GM18507 (cell line): ENCODE measurements at regions not wholly inside any gene's neighbourhood (a gene's known extent, or its start where the extent isn't known, plus 50 kb on each side); places are given as distances from the start of the nearest gene placed in this dataset.
"Not testable (repeated sequence)": the region's sequence is repeated elsewhere in the genome, so short reads cannot be mapped to it uniquely, and the experiment has no call there.

ENCODE experiments used
- DNase-seq: peaks from one replicate; pipeline ENCODE4 v3.0.0; 2011; ENCODE audit warnings: low read depth; ENCODE audit not compliant: insufficient read length; ENCODE audit errors: extremely low spot score
- FAIRE-seq: peaks from 2 replicates; lab custom pipeline; 2011; peaks lifted over from hg19 to GRCh38; lab: Jason Lieb, UNC

DNA sequence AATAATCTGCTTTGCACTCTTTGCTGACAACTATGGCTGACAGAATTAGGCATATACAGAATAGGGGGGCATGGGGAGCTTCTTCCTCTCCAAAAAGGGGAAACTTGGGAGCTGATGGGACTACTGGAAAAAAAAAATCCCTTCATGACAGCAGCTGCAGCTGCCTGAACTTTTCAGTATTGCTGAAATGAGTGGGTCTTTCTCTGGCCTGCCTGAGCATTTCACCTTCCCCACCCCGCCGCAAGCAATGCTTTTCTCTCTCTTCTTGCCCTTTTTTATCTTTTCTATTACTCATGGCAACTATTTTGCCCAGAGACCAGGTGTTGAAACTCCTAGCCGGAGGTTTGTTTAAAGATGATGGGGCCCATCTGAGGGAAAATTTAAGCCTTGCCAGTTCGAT lies 244.9 kb downstream of the SEMA3D start:
- DNase-seq (no peak), FAIRE-seq (no peak)

DNA sequence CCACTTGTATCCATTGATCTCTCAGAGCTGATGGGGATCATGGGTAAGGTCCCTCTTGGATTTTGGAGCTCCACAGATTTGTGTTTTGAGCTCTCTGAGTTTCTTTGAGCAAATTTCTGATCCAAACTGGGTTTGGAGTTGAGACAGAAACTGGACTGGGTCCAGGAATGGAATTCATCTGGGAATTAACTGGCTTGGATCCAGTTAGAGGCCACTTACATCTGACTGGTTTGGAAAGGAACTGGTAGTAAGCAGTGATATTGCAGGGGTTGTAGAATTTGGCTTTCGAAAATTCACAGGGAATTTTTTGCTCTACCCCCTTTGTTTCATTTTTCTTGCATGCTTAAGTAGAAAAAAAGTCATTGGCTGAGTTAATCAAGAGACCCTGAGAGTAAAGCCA lies 245.6 kb downstream of the SEMA3D start:
- DNase-seq (no peak), FAIRE-seq (no peak)

DNA sequence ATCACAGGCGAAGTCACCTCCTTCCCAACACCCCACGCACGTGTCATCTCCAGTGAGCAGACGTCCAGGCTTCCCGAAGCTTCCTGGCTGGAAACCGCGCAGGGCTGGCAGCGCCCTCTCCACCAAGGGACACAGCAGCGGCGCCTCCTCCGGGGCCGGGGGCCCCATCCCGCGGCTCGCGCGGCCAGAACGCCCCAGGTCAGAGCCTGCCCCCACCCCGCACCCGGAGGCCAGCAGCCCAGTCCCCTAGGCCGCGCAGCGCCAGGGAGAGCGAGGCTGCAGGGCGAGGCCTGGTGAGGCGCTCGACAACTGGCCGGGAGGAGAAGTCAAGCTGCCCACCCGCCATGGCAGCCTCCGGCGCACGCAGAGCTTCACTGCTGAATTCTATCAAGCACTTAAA lies 247.0 kb downstream of the SEMA3D start:
- FAIRE-seq = no peak
- no peak for DNase-seq

DNA sequence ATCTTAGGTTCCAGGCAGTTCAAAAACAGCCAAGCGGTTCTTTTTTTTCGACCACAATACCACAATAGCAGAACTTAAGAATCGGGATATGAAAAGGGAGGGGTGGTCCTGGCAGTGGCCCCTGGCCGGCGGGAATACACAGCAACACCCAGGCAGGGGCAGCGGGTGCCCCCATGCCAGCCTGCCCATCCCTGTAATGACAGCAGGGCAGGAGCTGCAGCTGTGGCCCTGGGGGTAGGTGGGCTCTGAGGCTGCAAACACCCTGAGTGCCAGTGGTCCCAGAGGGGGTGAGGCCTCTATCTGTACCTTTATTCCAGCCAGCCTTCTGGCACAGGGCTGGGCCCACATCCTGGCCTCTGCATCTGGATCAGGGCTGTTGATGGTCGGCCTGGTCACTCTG lies 247.4 kb downstream of the SEMA3D start:
- FAIRE-seq (no peak), DNase-seq (no peak)

DNA sequence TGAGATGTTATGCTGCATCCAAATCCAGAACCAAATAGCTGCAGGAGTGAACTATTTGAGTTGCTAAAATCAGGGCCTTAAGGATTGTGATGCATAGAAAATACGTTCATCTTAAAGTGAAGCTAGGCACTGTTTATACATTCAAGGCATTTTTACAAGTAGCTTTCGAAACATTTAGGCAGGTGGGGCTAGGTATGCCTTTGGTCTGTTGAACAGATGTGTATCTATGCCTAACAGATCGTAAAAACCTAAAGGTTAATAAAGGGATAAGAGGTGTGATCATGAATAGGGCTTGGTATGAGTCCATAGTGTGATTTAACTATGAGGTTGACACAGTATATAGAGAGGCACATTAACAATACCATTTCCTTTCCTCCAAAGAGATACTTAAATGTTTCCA lies 262.5 kb downstream of the SEMA3D start:
- FAIRE-seq (no peak), DNase-seq (no peak)

DNA sequence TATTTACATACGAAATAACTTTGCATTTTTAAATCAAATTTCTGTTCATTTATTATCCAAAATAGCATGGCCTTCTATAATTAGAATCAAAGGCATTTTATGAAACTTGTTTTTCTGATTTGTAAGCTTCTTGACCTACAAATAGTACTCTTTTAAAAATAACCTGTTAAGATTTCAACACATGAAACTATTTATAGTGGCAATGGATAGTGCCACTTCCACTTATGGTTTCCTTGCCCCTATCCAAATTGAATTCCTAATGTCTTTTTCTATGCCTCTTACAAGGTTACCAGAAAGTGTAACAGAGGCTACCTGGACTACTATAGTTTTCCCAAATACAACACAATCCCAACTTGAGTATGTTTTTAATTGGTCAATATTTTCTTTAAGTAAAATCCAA lies 263.5 kb downstream of the SEMA3D start:
- DNase-seq (no peak), FAIRE-seq (no peak)

DNA sequence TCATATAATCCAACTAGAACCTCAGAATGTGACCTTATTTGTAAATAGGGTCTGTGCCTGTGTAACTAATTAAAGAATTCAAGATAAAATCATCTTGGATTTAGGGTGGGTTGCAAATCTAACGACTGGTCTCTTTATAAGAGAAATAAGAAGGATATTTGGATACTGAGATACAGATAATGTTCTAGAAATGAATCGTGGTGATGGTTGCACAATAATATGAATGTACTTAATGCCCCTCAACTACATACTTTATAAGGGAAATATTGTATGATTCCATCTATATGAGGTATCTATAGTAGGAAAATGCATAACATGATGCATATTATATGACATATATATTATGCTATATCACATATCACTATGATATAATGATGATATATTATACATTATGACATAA lies 265.7 kb downstream of the SEMA3D start:
- no peak for DNase-seq
- FAIRE-seq = no peak

DNA sequence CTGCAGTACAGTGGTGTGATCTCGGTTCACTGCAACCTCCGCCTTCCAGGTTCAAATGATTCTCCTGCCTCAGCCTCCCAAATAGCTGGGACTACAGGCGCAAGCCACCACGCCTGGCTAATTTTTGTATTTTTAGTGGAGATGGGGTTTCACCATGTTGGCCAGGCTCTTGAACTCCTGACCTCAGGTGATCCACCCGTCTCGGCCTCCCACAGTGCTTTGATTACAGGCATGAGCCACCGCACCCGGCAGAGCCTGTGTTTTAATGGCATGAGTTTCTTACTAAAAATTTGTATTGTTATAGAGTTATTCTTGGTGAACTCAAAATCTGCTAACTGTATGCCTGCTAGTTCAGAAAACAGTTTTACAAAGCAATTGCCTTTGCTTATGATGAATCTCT lies 269.9 kb downstream of the SEMA3D start:
- DNase-seq, FAIRE-seq: not testable (repeated sequence)

DNA sequence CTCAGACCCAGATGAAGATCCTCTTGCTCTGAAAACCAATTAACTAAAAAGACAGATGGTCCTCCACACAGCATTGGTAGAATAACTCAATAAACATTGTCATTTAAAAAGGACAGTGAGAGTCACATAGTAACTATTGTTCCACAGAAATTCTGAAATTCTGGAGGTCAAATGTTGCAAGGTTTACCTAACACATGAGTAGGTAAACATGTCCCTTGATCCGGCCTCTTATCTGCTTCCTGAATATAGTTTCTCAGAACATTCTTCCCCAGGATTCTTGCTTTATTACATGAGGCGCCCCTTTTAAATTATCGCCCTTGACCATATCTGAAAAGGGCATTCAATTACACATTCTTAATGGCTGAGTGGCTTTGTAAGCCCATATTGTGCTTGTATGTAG lies 270.7 kb downstream of the SEMA3D start:
- FAIRE-seq (no peak), DNase-seq (no peak)

DNA sequence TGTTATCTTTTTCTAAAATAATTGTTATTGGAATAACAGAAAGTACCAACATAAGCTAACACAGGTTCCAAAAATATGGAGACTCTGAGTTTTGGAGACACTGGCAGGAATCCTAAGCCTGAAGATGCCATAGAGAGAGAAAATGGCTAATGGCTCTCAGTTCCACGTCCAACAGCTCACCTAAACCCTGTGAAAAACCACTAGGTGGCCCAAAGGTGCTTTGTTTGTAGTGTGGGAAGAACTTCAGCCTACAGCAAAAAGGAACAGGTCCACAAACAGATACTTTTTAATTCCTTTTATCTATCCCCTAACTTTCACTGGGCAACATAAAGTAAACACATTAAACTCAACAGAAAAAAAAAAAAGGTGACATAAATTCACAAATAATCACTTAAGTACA lies 272.3 kb downstream of the SEMA3D start:
- DNase-seq (no peak), FAIRE-seq (no peak)

DNA sequence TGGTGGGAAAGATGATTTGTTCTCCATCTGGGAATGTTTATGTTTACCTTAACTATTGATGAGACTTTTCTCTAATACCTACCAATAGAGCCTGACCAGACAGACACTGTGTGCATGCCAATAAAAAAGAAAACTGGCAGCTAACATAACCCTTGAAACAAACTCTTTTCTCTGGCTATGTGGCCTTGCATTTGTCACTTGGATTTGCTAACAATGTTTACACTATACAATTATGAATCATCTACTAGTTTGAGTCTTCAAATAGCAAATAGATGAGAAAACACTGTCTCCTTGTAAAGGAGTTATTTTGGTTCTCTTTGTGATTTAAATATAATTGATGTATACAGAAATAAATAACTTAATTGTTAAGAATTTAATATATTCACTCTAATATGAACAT lies 273.1 kb downstream of the SEMA3D start:
- no peak for DNase-seq
- FAIRE-seq = no peak

DNA sequence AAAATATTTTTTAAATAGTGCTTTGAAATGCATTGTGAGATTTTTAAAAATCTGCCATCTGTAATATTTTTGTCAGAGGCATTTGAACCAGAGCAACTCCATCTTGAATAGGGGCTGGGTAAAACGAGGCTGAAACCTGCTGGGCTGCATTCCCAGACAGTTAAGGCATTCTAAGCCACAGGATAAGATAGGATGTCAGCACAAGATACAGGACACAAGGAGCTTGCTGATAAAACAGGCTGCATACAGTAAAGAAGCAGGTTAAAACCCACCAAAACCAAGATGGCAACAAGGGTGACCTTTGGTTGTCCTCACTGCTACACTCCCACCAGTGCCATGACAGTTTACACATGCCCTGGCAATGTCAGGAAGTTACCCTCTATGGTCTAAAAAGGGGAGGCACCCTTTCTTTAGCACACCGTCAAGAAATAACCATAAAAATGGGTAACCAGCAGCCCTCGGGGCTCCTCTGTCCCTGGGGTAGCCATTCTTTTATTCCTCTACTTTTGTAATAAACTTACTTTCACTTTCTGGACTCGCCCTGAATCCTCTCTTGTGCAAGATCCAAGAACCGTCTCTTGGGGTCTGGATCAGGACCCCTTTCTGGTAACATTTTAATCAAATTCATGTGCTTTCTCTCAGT lies 273.7 kb downstream of the SEMA3D start:
- FAIRE-seq = no peak
- DNase-seq = no peak

DNA sequence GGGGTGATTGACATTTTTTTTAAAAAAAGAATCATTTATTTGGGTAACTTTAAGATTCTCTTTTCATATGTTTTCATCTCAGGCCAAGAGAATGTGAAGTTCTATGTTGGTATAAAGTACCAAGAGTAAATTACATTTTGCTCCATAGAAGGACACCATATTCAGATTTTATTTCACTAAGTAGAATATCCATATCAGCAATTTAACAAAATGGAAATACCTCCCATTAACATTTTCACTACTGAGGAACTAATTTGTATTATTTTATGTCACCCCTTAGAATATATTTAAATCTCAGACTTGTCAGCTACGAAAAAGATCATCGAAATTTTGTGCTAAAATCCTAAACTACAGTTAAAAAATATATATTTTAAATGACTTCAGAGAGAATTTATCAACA lies 274.3 kb downstream of the SEMA3D start:
- no peak for DNase-seq
- no peak for FAIRE-seq

DNA sequence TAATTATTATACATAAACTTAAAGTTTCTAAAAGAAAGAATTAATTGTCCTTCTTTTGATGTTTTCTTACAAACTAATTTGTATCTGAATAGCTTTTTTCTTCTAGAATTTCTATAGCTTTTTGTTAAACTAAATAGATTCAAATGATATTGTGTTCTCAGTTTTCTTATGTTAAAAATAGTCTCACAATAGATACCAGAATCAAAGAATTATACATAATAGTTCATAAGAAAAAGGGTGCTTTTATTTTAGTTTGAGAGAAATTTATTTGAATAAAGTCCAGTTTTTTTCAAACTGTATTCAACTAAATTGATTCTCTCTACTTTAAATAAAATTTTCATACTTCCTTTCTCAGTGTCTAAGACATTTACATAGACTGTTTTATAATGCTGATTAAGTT lies 274.8 kb downstream of the SEMA3D start:
- FAIRE-seq (no peak), DNase-seq (no peak)

DNA sequence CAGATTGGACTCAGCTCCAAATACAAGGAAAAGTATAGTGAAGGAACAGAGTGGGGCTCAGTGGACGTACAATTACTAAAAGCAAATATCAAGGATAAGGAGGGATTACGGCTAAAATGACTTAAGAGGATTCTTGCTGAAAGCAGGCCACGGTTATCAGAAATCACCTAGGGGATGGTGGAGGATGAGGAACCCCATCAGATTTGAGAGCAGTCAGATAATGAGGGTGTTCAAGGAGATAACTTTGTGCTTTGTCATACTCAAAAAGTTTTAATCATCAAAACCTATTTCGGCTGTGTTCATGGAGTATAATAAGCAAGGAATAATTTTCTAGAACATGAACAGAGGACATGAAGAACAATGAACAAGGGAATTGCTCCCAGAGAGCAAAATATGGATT lies 275.8 kb downstream of the SEMA3D start:
- no peak for FAIRE-seq
- DNase-seq = no peak

DNA sequence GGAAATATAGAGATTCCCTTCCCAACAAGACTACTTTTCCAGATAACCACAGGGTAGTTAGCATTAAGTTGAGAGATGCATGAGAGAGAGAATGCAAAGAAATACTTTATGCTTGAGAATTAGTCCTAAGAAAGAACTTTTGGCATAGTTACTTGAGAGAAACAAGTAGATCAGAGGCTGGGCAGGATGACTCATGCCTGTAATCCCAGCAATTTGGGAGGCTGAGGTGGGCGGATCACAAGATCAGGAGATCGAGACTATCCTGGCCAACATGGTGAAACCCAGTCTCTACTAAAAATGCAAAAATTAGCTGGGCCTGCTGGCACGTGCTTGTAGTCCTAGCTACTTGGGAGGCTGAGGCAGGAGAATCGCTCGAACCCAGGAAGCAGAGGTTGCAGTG lies 276.5 kb downstream of the SEMA3D start:
- not testable (repeated sequence) for FAIRE-seq, DNase-seq

DNA sequence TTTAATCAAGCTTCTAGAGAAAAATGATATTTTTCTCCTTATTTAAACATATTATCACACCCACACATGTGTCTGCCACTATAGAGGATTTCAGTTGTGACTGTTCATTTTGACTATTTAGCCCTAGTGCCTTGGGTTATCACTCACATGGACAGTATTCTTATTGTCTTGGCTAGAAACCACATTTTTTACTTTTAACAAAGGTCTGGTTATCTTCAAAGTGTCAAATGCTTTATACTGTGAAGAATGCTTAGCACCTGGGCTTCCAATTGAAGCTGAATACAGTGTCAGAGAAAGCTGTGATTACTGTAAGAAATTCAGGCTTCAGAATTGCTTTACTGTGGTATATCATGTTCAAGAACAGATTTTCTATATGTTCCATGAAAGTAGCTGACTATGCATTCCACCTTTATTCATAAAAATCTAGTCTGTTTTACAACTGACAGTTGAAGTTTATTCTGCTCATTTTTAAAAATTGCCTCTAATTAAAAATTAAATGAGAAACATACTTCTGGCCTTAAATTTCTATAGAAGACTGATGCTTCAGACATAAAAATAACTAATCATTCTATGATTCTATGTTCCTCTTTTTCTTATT lies 278.6 kb downstream of the SEMA3D start:
- no peak for FAIRE-seq

DNA sequence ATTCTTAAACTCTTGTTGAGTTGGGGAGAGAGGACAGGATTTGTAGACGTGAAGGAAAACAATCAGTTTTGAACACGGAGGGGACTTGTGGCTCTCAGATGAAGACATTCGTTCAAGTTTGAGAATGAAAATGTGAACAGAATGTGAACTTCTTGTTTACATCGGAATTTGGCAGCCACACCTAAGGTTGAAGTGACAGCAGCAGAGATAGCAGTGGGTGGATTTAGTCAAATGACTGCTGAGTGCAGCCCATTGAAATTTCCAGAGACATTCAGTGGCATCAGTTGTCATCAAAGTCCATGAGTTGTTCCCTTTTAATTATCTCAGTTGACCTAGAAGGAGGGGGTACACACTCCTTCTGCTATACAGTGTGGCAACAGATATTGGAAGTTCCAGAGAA lies 280.0 kb downstream of the SEMA3D start:
- DNase-seq (no peak), FAIRE-seq (no peak)

More for the DNA sequence above, 278.6 kb downstream of the SEMA3D start:
- no peak for DNase-seq

DNA sequence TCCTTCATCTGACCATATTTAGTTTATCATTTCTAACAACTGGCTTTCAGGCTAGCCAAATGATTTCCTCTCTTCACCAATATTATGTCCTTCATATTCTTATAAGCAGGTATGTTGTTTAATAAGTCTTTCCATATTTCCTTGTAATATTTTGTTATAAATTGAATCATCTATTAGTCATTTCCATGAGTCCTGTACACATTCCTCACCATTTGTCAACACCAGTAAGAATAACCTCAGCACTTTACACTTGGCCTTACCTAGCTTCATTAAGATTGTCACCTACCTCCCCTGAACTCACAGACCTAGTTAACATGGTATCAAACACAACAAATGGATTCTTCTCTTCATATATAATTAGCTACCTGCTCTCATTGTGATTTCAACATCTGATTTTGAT lies 282.3 kb downstream of the SEMA3D start:
- FAIRE-seq = no peak
- DNase-seq = no peak

DNA sequence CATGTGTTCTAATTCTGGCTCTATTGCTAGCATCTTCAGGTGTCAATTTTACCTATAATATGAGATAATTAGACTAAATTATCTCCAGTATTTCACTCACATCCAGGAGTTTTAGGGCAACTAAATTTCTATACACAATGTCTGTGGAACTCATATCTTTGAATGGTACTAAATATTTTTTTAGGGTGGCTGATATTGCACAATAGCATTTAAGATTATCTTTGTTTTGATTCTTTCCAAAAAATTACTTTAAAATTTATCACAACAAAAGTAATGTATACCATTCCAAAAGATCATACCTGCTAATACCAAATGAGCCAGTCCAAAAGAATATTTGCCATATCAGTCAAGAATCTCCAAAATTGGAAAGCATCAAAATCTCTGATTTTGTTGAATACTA lies 285.5 kb downstream of the SEMA3D start:
- no peak for FAIRE-seq

DNA sequence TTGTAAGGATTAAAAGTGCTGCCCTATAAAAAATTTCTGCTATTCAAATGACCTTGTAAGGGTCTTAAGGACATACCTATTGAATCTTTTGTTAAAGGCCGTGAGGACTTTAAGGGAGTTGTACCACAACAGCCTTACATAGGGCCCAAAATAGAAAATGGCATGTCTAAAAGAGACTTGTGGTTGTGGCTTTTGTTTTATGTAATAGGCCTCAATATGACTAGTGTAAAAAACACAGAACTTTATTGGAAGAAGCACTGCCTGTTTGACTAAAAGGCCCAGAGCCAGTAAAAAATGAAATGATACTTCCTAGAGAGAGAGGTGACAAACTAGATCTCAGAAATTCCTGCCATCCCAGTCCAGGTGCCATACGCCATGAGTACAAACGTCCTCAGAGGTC lies 286.6 kb downstream of the SEMA3D start:
- DNase-seq = no peak

More for the DNA sequence above, 285.5 kb downstream of the SEMA3D start:
- no peak for DNase-seq

DNA sequence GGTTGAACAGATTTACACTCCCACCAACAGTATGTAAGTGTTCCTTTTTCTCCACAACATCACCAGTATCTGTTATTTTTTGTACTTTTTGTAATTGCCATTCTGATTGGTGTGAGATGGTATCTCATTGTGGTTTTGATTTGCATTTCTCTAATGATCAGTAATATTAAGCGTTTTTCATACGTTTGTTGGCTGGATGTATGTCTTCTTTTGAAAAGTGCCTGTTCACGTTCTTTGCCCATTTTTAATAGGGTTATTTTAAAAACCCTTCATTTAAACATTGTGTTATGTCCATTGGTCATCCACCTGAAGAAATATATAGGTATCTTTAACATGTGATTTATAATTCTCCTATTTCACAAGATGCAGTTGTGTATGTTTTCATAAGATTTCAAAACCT lies 291.3 kb downstream of the SEMA3D start:
- no peak for FAIRE-seq
- no peak for DNase-seq

More for the DNA sequence above, 286.6 kb downstream of the SEMA3D start:
- no peak for FAIRE-seq
